ENCODE measurements at regions not wholly inside any gene's neighbourhood (a gene's known extent, or its start where the extent isn't known, plus 50 kb on each side); places are given as distances from the start of the nearest gene placed in this dataset.
"Not testable (repeated sequence)": the region's sequence is repeated elsewhere in the genome, so short reads cannot be mapped to it uniquely, and the experiment has no call there.

- DNase-seq = no peak
Measured at GRCh38 chr6:134550604-134551003, 232.7 kb upstream of the SGK1 start.

- no peak for DNase-seq
Measured at GRCh38 chr6:134549854-134550253, 231.9 kb upstream of the SGK1 start.

GRCh38 chr6:134546962-134547645, 229.2 kb upstream of the SGK1 start:
- no peak for DNase-seq

- DNase-seq = no peak
Measured at GRCh38 chr6:134544737-134545136, 226.8 kb upstream of the SGK1 start.

- DNase-seq = no peak
Measured at GRCh38 chr6:134543128-134543527, 225.2 kb upstream of the SGK1 start.

GRCh38 chr6:134541001-134541400, 223.1 kb upstream of the SGK1 start:
- no peak for DNase-seq

- DNase-seq = no peak
Measured at GRCh38 chr6:134539865-134540323, 222.0 kb upstream of the SGK1 start.

- not testable (repeated sequence) for DNase-seq
Measured at GRCh38 chr6:134537765-134538164, 219.9 kb upstream of the SGK1 start.

- DNase-seq = no peak
Measured at GRCh38 chr6:134537146-134537555, 219.2 kb upstream of the SGK1 start.

GRCh38 chr6:134535831-134536230, 217.9 kb upstream of the SGK1 start:
- DNase-seq = no peak

- DNase-seq = no peak
Measured at GRCh38 chr6:134534708-134535149, 216.8 kb upstream of the SGK1 start.

- DNase-seq = no peak
Measured at GRCh38 chr6:134533991-134534390, 216.1 kb upstream of the SGK1 start.

- DNase-seq = no peak
Measured at GRCh38 chr6:134532694-134533624, 215.0 kb upstream of the SGK1 start.

- no peak for DNase-seq
Measured at GRCh38 chr6:134531611-134532010, 213.7 kb upstream of the SGK1 start.

- DNase-seq = no peak
Measured at GRCh38 chr6:134531188-134531551, 213.3 kb upstream of the SGK1 start.

GRCh38 chr6:134529921-134530320, 212.0 kb upstream of the SGK1 start:
- DNase-seq = no peak

GRCh38 chr6:134529305-134529704, 211.4 kb upstream of the SGK1 start:
- DNase-seq = no peak

GRCh38 chr6:134527108-134527787, 209.3 kb upstream of the SGK1 start:
- no peak for DNase-seq

GRCh38 chr6:134525190-134525868, 207.4 kb upstream of the SGK1 start:
- DNase-seq = no peak

- no peak for DNase-seq
Measured at GRCh38 chr6:134523903-134524650, 206.2 kb upstream of the SGK1 start.

GRCh38 chr6:134523051-134523450, 205.1 kb upstream of the SGK1 start:
- no peak for DNase-seq

- DNase-seq = no peak
Measured at GRCh38 chr6:134521116-134521501, 203.2 kb upstream of the SGK1 start.

All from right forelimb (tissue), 1 donor.